Right renal cortex interstitium (tissue), 3 donors: ENCODE measurements at regions not wholly inside any gene's neighbourhood (a gene's known extent, or its start where the extent isn't known, plus 50 kb on each side); places are given as distances from the start of the nearest gene placed in this dataset.
A peak's percentile ranks its signal among the peaks of the same experiment; 100 is the strongest.

Source experiments
- DNase-seq, 3 donors: peaks; one replicate each; pipeline ENCODE4 v3.0.0-alpha.2; 2013; ENCODE audit warnings: low read depth in 3 of 3, low spot score in 2 of 3

- DNase-seq = no peak
These were observed 317.9 kb upstream of the VRK2 start for GRCh38 chr2:57728691-57729090.

- DNase-seq = no peak
These were observed 312.6 kb upstream of the VRK2 start for GRCh38 chr2:57733956-57734355.

DNA sequence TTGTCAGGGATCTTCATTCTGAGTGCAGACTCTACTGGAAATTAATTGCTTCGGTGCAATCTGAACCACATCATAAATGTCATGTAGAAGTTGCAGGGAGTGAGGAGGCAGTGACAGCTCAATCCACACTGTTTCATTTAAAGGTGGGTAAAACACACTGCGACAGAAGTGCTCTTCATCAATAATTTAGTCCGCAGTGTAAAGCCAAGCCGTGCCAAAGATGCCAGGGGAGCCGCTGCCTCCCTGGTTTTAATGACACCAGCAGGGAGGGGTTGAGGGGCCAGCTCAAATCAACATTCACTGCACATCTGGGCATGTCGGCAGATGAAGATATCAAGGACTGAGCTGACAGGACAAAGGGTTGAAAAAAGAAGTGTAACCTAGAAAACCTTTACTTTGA, 305.7 kb upstream of the VRK2 start:
- DNase-seq = no peak

DNA sequence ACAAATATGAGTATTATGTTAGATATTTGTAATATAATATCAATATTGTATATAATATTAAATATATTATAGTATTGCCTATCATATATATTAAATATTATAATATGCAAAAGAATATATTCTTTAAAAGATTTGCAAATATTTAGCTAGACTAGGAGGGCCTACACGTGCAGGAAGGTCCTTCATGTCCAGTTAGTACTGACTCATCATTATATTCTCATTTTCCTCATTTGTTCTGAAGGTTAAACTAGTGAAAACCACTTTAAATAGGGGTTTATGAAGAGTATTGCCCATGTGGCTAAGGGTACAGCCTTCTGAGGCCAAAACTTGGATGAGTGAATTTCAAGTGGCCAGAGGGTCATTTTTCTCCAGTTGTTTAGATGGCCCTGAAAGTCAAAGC, 293.0 kb upstream of the VRK2 start:
- no peak for DNase-seq

- no peak for DNase-seq
These were observed 287.9 kb upstream of the VRK2 start for GRCh38 chr2:57758686-57759085.

DNA sequence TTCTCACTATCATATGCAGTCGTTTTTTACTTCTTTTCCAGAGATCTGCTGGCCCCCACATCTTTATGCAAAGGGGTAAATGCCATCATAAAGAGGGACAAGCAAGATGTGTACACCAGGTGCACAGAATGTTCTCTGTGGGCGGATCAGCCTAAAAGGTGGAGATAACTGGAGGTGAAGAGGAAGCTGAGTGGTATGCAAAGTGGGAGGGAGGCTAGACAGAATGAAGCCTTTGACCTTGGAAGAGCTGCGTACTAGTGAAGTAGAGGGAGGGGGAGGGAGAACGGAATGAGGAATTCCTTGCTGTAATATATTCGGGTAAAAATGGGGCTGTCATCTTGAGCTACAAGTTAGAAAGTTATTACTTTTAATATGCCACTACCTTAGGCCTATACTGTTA, 287.5 kb upstream of the VRK2 start:
- DNase-seq = no peak

DNA sequence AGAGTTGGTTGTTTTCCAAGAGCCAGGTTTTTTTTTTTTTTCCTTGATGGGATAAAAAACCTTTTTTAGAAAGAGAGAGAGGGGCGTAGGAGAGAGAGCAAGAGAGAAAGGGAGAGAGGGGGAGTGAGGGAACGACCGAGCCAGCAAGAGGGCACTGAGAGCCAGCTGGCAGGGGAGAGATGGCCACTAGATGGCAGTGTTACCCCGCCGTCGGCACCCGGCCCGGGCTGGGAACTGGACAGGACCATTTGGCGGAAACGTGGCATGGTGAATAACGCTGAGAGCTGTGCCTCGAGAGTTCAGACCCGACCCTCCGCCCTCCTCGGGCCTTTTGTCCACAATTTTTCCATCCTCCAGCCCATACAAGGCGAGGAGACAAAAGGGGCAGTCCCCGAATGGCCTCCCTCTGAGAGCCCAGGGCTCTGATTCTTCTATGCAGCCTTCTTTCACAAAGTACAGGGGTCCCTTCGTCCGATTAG, 286.7 kb upstream of the VRK2 start:
- DNase-seq = peak; percentile 63 to 72 (median 64)

GRCh38 chr2:57760381-57760801, 286.2 kb upstream of the VRK2 start:
- no peak for DNase-seq

GRCh38 chr2:57776916-57777315, 269.7 kb upstream of the VRK2 start:
- DNase-seq = no peak

DNA sequence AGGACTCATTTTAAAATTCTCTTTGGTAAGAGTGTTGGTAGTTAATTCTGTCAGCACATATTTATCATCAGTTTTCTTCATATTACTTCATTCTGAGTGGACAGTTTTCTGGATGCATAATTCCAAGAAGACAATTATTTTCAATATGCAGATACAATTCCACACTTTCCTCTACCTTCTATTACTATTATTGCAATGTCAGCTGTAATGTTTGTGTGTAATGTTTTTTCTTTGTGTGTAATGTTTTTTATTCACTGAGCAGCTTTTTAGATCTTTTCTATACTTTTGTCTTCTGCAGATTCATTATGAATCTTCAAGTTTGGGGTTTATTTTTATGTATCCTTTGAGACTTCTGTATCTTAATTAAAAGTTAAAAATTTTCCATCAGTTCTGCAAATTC, 264.0 kb upstream of the VRK2 start:
- no peak for DNase-seq

DNA sequence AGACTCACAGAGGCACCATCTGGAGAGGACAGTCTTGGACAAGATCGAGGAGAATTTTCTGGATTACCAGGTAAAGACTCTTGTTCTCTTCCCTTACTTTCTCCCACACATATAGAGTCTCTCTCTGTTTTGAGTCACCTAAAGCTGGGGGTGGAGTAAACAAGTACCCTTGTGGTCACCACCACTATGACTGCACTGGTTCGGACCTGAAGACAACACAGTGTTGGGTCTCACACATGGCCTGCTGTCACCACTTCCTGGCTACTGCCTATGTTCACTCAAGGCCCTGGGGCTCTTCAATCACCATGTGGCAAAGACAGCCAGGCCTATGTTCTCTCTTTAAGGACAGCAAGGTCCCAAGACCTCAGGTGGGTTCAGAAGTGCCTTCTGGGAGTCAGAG, 253.3 kb upstream of the VRK2 start:
- no peak for DNase-seq

- DNase-seq = no peak
These were observed 250.1 kb upstream of the VRK2 start for GRCh38 chr2:57796527-57796926.

DNA sequence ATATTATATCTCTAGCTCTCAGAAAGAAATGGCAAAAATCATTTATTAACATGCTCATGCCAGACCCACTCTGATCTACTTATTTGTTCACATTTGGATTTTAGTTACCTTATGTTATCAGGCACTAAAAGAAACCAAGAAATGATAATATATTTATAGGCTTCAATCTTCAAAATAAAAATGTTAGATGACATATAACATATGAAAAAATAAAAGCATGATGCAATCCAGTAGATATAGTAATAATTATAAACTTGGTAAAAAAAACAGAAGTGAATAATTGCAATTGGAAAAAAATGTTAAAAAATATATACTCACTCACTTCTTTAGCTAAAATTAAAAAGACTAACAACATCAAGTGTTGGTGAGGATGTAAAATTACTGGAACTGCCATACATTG, 248.3 kb upstream of the VRK2 start:
- DNase-seq = no peak

DNA sequence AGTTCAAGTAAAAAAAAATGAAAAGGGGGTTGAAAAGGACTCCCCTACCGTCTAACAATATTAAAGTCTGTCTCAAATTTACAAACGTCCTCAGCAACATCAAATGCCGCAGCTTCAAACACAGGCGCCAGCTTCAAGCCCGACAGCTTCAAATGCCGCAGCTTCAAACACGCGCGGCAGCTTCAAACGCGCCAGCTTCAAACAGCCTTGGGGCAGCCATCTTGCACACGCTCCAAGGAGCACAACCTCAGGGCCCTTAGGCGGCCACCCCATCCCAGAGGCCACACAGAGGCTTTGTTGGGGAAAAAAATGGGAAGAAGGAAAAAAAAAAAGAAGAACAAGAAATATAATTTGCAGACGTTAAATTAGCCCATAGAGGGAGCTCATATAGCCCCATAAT, 244.4 kb upstream of the VRK2 start:
- no peak for DNase-seq

- no peak for DNase-seq
These were observed 241.6 kb upstream of the VRK2 start for GRCh38 chr2:57804971-57805370.

- DNase-seq = no peak
These were observed 240.1 kb upstream of the VRK2 start for GRCh38 chr2:57806449-57806968.

- DNase-seq = no peak
These were observed 237.4 kb upstream of the VRK2 start for GRCh38 chr2:57809230-57809629.

DNA sequence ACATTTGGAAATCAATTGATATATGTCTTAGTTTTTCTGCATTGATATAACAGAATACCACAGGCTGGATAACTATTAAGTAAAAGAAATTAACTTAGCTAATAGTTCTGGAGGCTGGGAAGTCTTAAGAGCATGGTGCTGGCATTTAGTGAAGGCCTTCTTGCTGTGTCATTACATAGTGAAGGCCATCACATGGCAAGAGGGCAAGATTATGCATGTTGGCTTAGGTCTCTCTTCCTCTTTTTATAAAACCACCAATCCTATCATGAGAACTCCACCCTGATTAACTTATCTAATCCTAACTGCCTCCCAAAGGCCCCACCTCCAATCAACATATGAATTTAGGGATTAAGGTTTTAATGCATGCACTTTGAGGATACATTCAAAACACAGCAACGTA, 225.5 kb upstream of the VRK2 start:
- no peak for DNase-seq

DNA sequence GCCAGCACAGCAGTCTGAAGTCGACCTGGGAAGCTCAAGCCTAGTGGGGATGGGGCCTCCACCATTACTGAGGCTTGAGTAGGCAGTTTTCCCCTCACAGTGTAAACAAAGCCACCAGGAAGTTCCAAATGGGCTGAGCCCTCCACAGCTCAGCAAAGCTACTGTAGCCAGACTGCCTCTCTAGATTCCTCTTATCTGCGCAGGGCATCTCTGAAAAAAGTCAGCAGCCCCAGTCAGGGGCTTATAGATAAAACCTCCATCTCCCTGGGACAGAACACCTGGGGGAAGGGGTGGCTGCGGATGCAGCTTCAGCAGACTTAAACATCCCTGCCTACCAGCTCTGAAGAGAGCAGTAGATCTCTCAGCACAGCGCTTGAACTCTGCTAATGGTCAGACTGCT, 218.4 kb upstream of the VRK2 start:
- no peak for DNase-seq

- no peak for DNase-seq
These were observed 211.9 kb upstream of the VRK2 start for GRCh38 chr2:57834666-57835065.

DNA sequence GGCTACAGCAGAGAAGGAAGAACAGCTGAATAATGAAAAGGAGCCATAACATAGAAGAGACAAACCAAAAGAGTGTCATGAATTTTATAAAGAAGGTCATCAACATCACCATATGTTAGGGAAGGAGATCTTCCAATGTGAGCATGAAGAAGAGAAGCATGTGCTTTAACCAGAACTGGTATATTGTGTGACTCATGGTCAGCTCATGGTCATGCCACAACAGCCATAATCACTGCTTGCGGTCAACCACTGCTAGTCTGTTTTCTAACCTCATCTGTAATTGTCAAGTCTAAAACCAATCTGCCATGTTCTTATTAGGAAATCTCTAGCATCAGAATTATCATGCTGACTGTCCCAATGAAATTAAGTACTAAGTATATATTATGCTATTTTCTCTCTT, 204.1 kb upstream of the VRK2 start:
- no peak for DNase-seq

DNA sequence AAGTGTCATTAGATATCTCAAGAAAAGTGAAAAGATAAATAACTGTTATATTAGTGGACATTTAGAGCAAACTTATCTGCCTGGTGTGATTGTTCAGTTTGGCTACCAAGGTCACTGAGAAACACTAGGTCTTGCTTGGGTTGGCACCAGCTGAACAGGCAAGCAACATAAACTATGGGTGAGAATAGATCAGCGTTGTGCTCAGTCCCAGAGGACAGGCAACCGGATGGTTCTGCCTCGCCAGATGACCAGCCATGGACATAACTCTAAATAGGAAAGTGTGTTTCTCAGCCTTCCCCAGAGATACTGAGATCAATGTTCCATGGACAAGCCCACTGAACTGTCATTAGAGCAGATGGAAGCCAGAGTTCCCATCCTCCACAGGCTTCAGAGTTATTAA, 203.4 kb upstream of the VRK2 start:
- no peak for DNase-seq

GRCh38 chr2:57848723-57849122, 197.9 kb upstream of the VRK2 start:
- no peak for DNase-seq
